NCI-H446 (cell line): ENCODE measurements at regions not wholly inside any gene's neighbourhood (a gene's known extent, or its start where the extent isn't known, plus 50 kb on each side); places are given as distances from the start of the nearest gene placed in this dataset.
"Not testable (repeated sequence)": the region's sequence is repeated elsewhere in the genome, so short reads cannot be mapped to it uniquely, and the experiment has no call there.

ENCODE experiments used
- DNase-seq, 2 experiments: peaks; one replicate each; lab custom pipeline; 2025; lab: John Stamatoyannopoulos, UW

GRCh38 chr11:27242591-27242990 is 120.4 kb downstream of the CCDC34 start:
- DNase-seq = no peak

GRCh38 chr11:27241311-27242122 is 121.5 kb downstream of the CCDC34 start:
- peak in 1 of 2 experiments; percentile 22 for DNase-seq

GRCh38 chr11:27239305-27239942 is 123.6 kb downstream of the CCDC34 start:
- peak in 1 of 2 experiments; percentile 15 for DNase-seq

- no peak for DNase-seq
Observed at GRCh38 chr11:27238811-27239210, 124.2 kb downstream of the CCDC34 start.

GRCh38 chr11:27237643-27238042 is 125.4 kb downstream of the CCDC34 start:
- no peak for DNase-seq

- no peak for DNase-seq
Observed at GRCh38 chr11:27234961-27235360, 128.1 kb downstream of the CCDC34 start.

GRCh38 chr11:27234043-27234668 is 128.9 kb downstream of the CCDC34 start:
- DNase-seq = peak in 1 of 2 experiments; percentile 42

GRCh38 chr11:27233654-27234042 is 129.4 kb downstream of the CCDC34 start:
- DNase-seq = peak in 1 of 2 experiments; percentile 51

GRCh38 chr11:27231530-27231929 is 131.5 kb downstream of the CCDC34 start:
- no peak for DNase-seq

- no peak for DNase-seq
Observed at GRCh38 chr11:27230192-27230572, 132.8 kb downstream of the CCDC34 start.

GRCh38 chr11:27229511-27230191 is 133.4 kb downstream of the CCDC34 start:
- DNase-seq = peak in 1 of 2 experiments; percentile 49

GRCh38 chr11:27228906-27229290 is 134.1 kb downstream of the CCDC34 start:
- peak; percentile 49 to 59 for DNase-seq

- no peak for DNase-seq
Observed at GRCh38 chr11:27228232-27228905, 134.6 kb downstream of the CCDC34 start.

- DNase-seq = no peak
Observed at GRCh38 chr11:27227736-27228135, 135.3 kb downstream of the CCDC34 start.

GRCh38 chr11:27219487-27220039 is 143.5 kb downstream of the CCDC34 start:
- DNase-seq = not testable (repeated sequence)

- DNase-seq = peak in 1 of 2 experiments; percentile 57
Observed at GRCh38 chr11:27218421-27219038, 144.5 kb downstream of the CCDC34 start.

GRCh38 chr11:27217948-27218420 is 145.0 kb downstream of the CCDC34 start:
- DNase-seq = peak; percentile 41 to 79

- no peak for DNase-seq
Observed at GRCh38 chr11:27217496-27217895, 145.5 kb downstream of the CCDC34 start.

GRCh38 chr11:27216270-27217149 is 146.5 kb downstream of the CCDC34 start:
- peak; percentile 91 to 96 for DNase-seq
